ENCODE measurements at regions not wholly inside any gene's neighbourhood (a gene's known extent, or its start where the extent isn't known, plus 50 kb on each side); places are given as distances from the start of the nearest gene placed in this dataset.

DNA sequence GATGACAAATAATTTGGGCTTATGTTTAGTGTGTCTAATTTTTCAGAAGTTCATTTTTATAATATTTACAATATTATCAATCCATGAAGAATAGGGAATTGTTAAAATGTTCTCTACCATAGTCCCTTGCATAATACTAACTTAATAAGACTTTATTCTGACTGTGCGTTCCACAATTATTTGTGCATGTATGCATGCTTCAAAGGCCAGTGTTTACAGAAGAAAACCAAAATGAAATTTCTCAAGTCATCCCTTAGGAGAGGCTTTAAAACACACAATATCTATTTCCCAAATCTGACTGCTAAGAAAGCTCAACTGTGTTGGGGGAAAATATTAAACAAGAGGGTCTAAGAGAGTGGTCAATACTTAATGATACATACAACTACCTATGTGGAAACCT is 226.3 kb upstream of the ANKRD50 start:
- TF ChIP-seq, protein P1, sequence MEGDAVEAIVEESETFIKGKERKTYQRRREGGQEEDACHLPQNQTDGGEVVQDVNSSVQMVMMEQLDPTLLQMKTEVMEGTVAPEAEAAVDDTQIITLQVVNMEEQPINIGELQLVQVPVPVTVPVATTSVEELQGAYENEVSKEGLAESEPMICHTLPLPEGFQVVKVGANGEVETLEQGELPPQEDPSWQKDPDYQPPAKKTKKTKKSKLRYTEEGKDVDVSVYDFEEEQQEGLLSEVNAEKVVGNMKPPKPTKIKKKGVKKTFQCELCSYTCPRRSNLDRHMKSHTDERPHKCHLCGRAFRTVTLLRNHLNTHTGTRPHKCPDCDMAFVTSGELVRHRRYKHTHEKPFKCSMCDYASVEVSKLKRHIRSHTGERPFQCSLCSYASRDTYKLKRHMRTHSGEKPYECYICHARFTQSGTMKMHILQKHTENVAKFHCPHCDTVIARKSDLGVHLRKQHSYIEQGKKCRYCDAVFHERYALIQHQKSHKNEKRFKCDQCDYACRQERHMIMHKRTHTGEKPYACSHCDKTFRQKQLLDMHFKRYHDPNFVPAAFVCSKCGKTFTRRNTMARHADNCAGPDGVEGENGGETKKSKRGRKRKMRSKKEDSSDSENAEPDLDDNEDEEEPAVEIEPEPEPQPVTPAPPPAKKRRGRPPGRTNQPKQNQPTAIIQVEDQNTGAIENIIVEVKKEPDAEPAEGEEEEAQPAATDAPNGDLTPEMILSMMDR (IDR thresholded peaks at IDR 0.05; ENCODE audit: insufficient read depth, low read length, poor library complexity, severe bottlenecking), result no peak
- H3K4me3 ChIP-seq (replicated peaks; ENCODE audit: low read depth, low read length), result no peak overlapping the region

DNA sequence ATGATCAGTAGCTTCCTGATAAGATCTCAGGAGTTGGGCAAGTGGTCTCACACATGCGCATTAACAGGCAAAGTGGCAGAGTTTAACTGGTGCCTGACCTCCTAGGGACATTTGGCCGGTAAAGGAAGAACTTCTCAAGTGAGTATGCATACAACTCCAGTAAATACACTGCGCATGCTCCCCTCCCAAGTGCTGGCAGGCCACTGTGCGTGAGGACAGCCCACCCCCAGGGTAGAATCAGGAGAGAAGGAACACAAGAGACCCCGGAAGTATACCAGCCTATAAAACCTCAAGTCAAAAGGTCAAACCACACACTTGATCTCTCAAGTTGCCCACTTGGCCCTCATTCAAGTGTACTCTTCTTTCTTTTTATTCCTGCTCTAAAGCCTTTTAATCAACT is 225.5 kb upstream of the ANKRD50 start:
- DNase-seq (ENCODE audit: extremely low read depth, insufficient read length), result no peak

More for the DNA sequence above, 226.3 kb upstream of the ANKRD50 start:
- no peaks in the 10 kb centered on the region for H3K27me3 ChIP-seq (replicated peaks; ENCODE audit: control insufficient read depth, insufficient read depth, low read length)
- H3K36me3 ChIP-seq (ENCODE audit: control insufficient read depth, insufficient read depth, low read length), result no peaks in the 10 kb centered on the region
- no peak for DNase-seq (ENCODE audit: extremely low read depth, insufficient read length)

DNA sequence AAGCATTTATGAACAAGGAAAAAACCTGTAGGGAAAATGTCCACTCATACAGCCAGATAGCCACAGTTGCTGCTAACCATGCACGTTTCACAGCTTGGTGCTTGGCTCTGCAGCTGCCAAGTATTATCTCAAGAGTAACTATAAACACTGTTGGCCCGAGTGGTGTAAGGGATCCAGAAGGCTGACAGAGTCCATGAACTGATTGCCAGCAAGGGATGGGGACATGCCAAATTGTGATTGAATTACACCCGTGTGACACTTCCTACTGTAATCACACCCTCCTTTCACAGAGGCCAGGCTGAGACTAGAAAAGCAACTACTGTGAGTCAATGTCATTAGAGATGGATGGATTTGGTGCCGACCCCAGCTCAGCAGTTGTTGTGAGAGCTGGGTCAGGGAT is 223.9 kb upstream of the ANKRD50 start:
- no peak for DNase-seq (ENCODE audit: extremely low read depth, insufficient read length)
- Histone ChIP-seq H3K4me3 (replicated peaks; ENCODE audit: low read depth, low read length) (no peak overlapping the region), H3K27me3 (replicated peaks; ENCODE audit: control insufficient read depth, insufficient read depth, low read length) (no peaks in the 10 kb centered on the region), H3K36me3 (ENCODE audit: control insufficient read depth, insufficient read depth, low read length) (no peaks in the 10 kb centered on the region)
- TF ChIP-seq, protein P1 (IDR thresholded peaks at IDR 0.05; ENCODE audit: insufficient read depth, low read length, poor library complexity, severe bottlenecking), result no peak

More for the DNA sequence above, 225.5 kb upstream of the ANKRD50 start:
- TF ChIP-seq, protein P1 (IDR thresholded peaks at IDR 0.05; ENCODE audit: insufficient read depth, low read length, poor library complexity, severe bottlenecking), result no peak
- no peaks in the 10 kb centered on the region for H3K36me3 ChIP-seq (ENCODE audit: control insufficient read depth, insufficient read depth, low read length)
- H3K27me3 ChIP-seq (replicated peaks; ENCODE audit: control insufficient read depth, insufficient read depth, low read length), result no peaks in the 10 kb centered on the region
- no peak overlapping the region for H3K4me3 ChIP-seq (replicated peaks; ENCODE audit: low read depth, low read length)

DNA sequence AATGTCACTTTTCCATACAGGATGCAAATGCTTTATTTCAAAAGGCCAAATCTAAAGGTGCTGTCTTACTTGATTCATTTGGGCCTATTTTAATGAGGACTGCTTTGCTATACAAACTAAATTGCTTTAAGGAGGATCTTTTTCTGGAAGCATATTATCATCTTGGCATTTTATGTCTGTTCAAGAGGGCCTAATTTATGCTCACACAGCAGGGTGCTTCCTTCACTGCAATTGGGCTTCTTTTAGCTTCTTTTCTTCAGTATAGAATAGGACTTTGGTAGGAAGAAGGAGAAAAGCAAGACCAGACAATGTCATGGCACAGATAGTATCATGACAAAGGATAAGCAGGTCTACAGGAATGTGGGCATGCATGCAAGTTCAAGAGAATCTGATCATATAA is 222.4 kb upstream of the ANKRD50 start:
- H3K36me3 ChIP-seq (ENCODE audit: control insufficient read depth, insufficient read depth, low read length), result no peaks in the 10 kb centered on the region
- no peaks in the 10 kb centered on the region for H3K27me3 ChIP-seq (replicated peaks; ENCODE audit: control insufficient read depth, insufficient read depth, low read length)
- DNase-seq (ENCODE audit: extremely low read depth, insufficient read length), result no peak
- TF ChIP-seq, protein P1 (IDR thresholded peaks at IDR 0.05; ENCODE audit: insufficient read depth, low read length, poor library complexity, severe bottlenecking), result no peak
- H3K4me3 ChIP-seq (replicated peaks; ENCODE audit: low read depth, low read length), result no peak overlapping the region

DNA sequence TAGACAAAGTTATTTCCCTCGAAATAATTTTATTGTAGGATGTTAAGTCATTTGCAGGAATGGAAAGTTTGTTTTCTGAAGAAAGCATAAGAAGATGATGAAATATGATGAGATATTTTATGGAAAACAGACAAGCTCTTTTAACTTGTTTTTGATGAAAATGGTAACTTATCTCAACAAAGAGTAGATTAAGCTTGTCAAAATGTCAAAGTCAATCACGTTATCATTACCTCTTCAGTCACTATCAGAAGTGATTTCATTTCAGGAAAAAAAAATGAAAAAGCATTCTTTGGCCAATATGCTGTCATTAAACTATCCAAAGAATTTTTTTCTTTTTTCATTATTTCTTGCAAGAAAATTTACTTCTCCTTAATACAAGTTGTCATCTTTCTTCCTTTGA is 221.0 kb upstream of the ANKRD50 start:
- H3K36me3 ChIP-seq (ENCODE audit: control insufficient read depth, insufficient read depth, low read length), result no peaks in the 10 kb centered on the region
- DNase-seq (ENCODE audit: extremely low read depth, insufficient read length), result no peak
- no peaks in the 10 kb centered on the region for H3K27me3 ChIP-seq (replicated peaks; ENCODE audit: control insufficient read depth, insufficient read depth, low read length)
- H3K4me3 ChIP-seq (replicated peaks; ENCODE audit: low read depth, low read length), result no peak overlapping the region
- TF ChIP-seq, protein P1 (IDR thresholded peaks at IDR 0.05; ENCODE audit: insufficient read depth, low read length, poor library complexity, severe bottlenecking), result no peak

DNA sequence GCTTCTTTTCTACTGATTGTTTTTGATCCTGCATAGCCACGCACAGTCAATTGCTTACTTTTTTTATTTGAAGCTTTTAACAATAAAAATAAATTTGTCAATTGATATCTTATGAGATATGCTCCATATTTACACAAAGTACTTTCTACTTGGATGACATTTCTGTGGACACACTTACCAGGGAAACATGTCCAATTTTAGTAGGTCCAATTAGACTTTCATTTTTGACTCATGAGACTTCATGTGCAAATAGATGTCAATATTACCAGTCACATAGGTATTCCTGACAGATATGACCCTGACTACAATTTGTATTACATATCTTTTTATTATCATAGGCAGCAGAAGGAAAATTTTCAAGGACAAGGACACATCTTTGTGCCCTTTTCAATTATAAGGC is 219.9 kb upstream of the ANKRD50 start:
- Histone ChIP-seq H3K27me3 (replicated peaks; ENCODE audit: control insufficient read depth, insufficient read depth, low read length) (no peaks in the 10 kb centered on the region), H3K36me3 (ENCODE audit: control insufficient read depth, insufficient read depth, low read length) (no peaks in the 10 kb centered on the region), H3K4me3 (replicated peaks; ENCODE audit: low read depth, low read length) (no peak overlapping the region)
- TF ChIP-seq, protein P1 (IDR thresholded peaks at IDR 0.05; ENCODE audit: insufficient read depth, low read length, poor library complexity, severe bottlenecking), result no peak
- no peak for DNase-seq (ENCODE audit: extremely low read depth, insufficient read length)
